CD4-positive, alpha-beta memory T cell (primary cell): ENCODE measurements at regions not wholly inside any gene's neighbourhood (a gene's known extent, or its start where the extent isn't known, plus 50 kb on each side); places are given as distances from the start of the nearest gene placed in this dataset.
"Not testable (repeated sequence)": the region's sequence is repeated elsewhere in the genome, so short reads cannot be mapped to it uniquely, and the experiment has no call there.

Experiments used
- CTCF ChIA-PET: fragments of 350-600 bp; sonication (Branson Sonifier 250); formaldehyde crosslinking; loops from one replicate; lab custom pipeline; 2021; ENCODE audit warnings: inconsistent platforms; ENCODE audit not compliant: partially characterized antibody; lab: Charles Lee
- POLR2A ChIA-PET: fragments of 350-600 bp; sonication (Branson Sonifier 250); formaldehyde crosslinking; loops from one replicate; lab custom pipeline; 2021; ENCODE audit not compliant: partially characterized antibody; lab: Charles Lee
- DNase-seq, 5 donors: peaks; one replicate each; pipeline versions ENCODE4 v3.0.0 to v3.0.0-alpha.2; 2020 to 2022; ENCODE audit warnings: mixed read lengths in 1 of 5
- H3K27ac ChIP-seq: one replicate; pipeline ENCODE4 v1.7.0; 2013; ENCODE audit warnings: low read depth, low read length
- H3K27me3 ChIP-seq: 2 replicates; pipeline ENCODE4 v1.7.0; 2013; ENCODE audit warnings: mild to moderate bottlenecking, low read length, moderate library complexity; ENCODE audit not compliant: insufficient read depth
- H3K36me3 ChIP-seq: 2 replicates; pipeline ENCODE4 v1.7.0; 2013; ENCODE audit warnings: mild to moderate bottlenecking, low read length, moderate library complexity; ENCODE audit not compliant: insufficient read depth
- H3K4me1 ChIP-seq: 2 replicates; pipeline ENCODE4 v1.7.0; 2013; ENCODE audit warnings: mild to moderate bottlenecking, low read length, moderate library complexity; ENCODE audit not compliant: insufficient read depth
- H3K4me3 ChIP-seq, 2 donors: one replicate each; pipeline ENCODE4 v1.7.0; 2013; ENCODE audit warnings: low read length in 2 of 2, mild to moderate bottlenecking in 1 of 2
- H3K9me3 ChIP-seq, 2 donors: one replicate each; pipeline ENCODE4 v1.7.0; 2013; ENCODE audit warnings: low read length in 2 of 2, control low read depth in 1 of 2; ENCODE audit not compliant: control insufficient read depth in 1 of 2
- H3K27ac Mint-ChIP-seq, 7 donors: one replicate each; pipeline ENCODE4 v1.8.0; 2020 to 2021; ENCODE audit warnings: mixed read lengths in 7 of 7, mild to moderate bottlenecking in 6 of 7, inconsistent platforms in 3 of 7, moderate library complexity in 3 of 7
- H3K27me3 Mint-ChIP-seq, 2 donors: one replicate each; pipeline ENCODE4 v1.8.0; 2020 to 2021; ENCODE audit warnings: mixed read lengths in 2 of 2
- H3K36me3 Mint-ChIP-seq, 2 donors: one replicate each; pipeline ENCODE4 v1.8.0; 2020 to 2021; ENCODE audit warnings: mixed read lengths in 2 of 2, inconsistent platforms in 1 of 2, mild to moderate bottlenecking in 1 of 2
- H3K4me1 Mint-ChIP-seq, 4 donors: one replicate each; pipeline ENCODE4 v1.8.0; 2020 to 2021; ENCODE audit warnings: mixed read lengths in 4 of 4, mild to moderate bottlenecking in 1 of 4
- H3K4me3 Mint-ChIP-seq, 8 donors: one replicate each; pipeline ENCODE4 v1.8.0; 2020 to 2021; ENCODE audit warnings: mixed read lengths in 8 of 8, mild to moderate bottlenecking in 7 of 8, moderate library complexity in 6 of 8, inconsistent platforms in 3 of 8
- H3K9me3 Mint-ChIP-seq, 8 donors: one replicate each; pipeline ENCODE4 v1.8.0; 2020 to 2021; ENCODE audit warnings: mixed read lengths in 8 of 8, mild to moderate bottlenecking in 5 of 8, inconsistent platforms in 3 of 8, moderate library complexity in 1 of 8
- intact Hi-C: fragments of 100-400 bp; cut with micrococcal nuclease; formaldehyde crosslinking; loops from one replicate; pipeline ENCODE4 v1.15.1; 2023

GRCh38 chrX:1111601-1112300 is 100.7 kb downstream of the CRLF2 start:
- no peak for DNase-seq
- H3K9me3 ChIP-seq = no peaks in the 10 kb centered on the region
- H3K36me3 Mint-ChIP-seq = no peaks in the 10 kb centered on the region
- H3K4me1 ChIP-seq = no peaks in the 10 kb centered on the region
- peak overlapping the region in 1 of 8 donors; percentile 10 for H3K4me3 Mint-ChIP-seq
- peaks cover 0 to 8% (median 1%) of the 10 kb centered on the region in 4 donors for H3K4me1 Mint-ChIP-seq
- H3K27ac ChIP-seq = no peak overlapping the region
- POLR2A ChIA-PET = no interaction called here
- no peak overlapping the region for H3K4me3 ChIP-seq
- CTCF ChIA-PET = no interaction called here
- no peaks in the 10 kb centered on the region for H3K27me3 ChIP-seq
- H3K27ac Mint-ChIP-seq = no peak overlapping the region
- intact Hi-C loops = no loop called here
- peaks cover 0 to 3% (median under 1%) of the 10 kb centered on the region in 8 donors for H3K9me3 Mint-ChIP-seq
- H3K27me3 Mint-ChIP-seq = peaks cover 12 to 19% of the 10 kb centered on the region in 2 donors
- no peaks in the 10 kb centered on the region for H3K36me3 ChIP-seq

GRCh38 chrX:1109580-1110119 is 102.8 kb downstream of the CRLF2 start:
- Histone ChIP-seq H3K27me3 (no peaks in the 10 kb centered on the region), H3K36me3 (no peaks in the 10 kb centered on the region), H3K4me1 (no peaks in the 10 kb centered on the region), H3K9me3 (no peaks in the 10 kb centered on the region), H3K27ac (no peak overlapping the region), H3K4me3 (no peak overlapping the region)
- Mint-ChIP-seq H3K4me3 (no peak overlapping the region), H3K36me3 (no peaks in the 10 kb centered on the region), H3K27ac (no peak overlapping the region), H3K9me3 (peaks cover 0 to 3% (median under 1%) of the 10 kb centered on the region in 8 donors), H3K27me3 (peaks cover 10 to 19% of the 10 kb centered on the region in 2 donors), H3K4me1 (peaks cover 0 to 8% (median 1%) of the 10 kb centered on the region in 4 donors)
- ChIA-PET POLR2A (no interaction called here), CTCF (no interaction called here)
- intact Hi-C loops = no loop called here
- DNase-seq = no peak

- Histone ChIP-seq H3K27me3 (no peaks in the 10 kb centered on the region), H3K27ac (no peak overlapping the region), H3K4me1 (no peaks in the 10 kb centered on the region), H3K36me3 (no peaks in the 10 kb centered on the region), H3K9me3 (no peaks in the 10 kb centered on the region), H3K4me3 (no peak overlapping the region)
- no peak overlapping the region for H3K4me3 Mint-ChIP-seq
- no peak for DNase-seq
- ChIA-PET POLR2A (no interaction called here), CTCF (no interaction called here)
- peak overlapping the region in 1 of 7 donors; percentile 68 for H3K27ac Mint-ChIP-seq
- intact Hi-C loops = no loop called here
- peaks cover 10 to 19% of the 10 kb centered on the region in 2 donors for H3K27me3 Mint-ChIP-seq
- H3K36me3 Mint-ChIP-seq = no peaks in the 10 kb centered on the region
- peaks cover 0 to 8% (median 1%) of the 10 kb centered on the region in 4 donors for H3K4me1 Mint-ChIP-seq
- peaks cover 0 to 3% (median under 1%) of the 10 kb centered on the region in 8 donors for H3K9me3 Mint-ChIP-seq
Measured at GRCh38 chrX:1108501-1109445, 103.7 kb downstream of the CRLF2 start.

GRCh38 chrX:1106478-1107210 is 105.8 kb downstream of the CRLF2 start:
- no peaks in the 10 kb centered on the region for H3K36me3 Mint-ChIP-seq
- Histone ChIP-seq H3K27me3 (no peaks in the 10 kb centered on the region), H3K36me3 (no peaks in the 10 kb centered on the region), H3K4me1 (no peaks in the 10 kb centered on the region), H3K27ac (no peak overlapping the region), H3K9me3 (no peaks in the 10 kb centered on the region), H3K4me3 (no peak overlapping the region)
- no peak overlapping the region for H3K4me3 Mint-ChIP-seq
- H3K27ac Mint-ChIP-seq = no peak overlapping the region
- peaks cover 10 to 16% of the 10 kb centered on the region in 2 donors for H3K27me3 Mint-ChIP-seq
- POLR2A ChIA-PET = no interaction called here
- CTCF ChIA-PET = no interaction called here
- DNase-seq = no peak
- H3K9me3 Mint-ChIP-seq = peaks cover 0 to 3% (median under 1%) of the 10 kb centered on the region in 8 donors
- intact Hi-C loops = no loop called here
- peaks cover 0 to 2% (median 0%) of the 10 kb centered on the region in 4 donors for H3K4me1 Mint-ChIP-seq

- CTCF ChIA-PET = no interaction called here
- Histone ChIP-seq H3K4me3 (no peak overlapping the region), H3K36me3 (no peaks in the 10 kb centered on the region), H3K4me1 (no peaks in the 10 kb centered on the region), H3K9me3 (no peaks in the 10 kb centered on the region), H3K27me3 (no peaks in the 10 kb centered on the region), H3K27ac (no peak overlapping the region)
- Mint-ChIP-seq H3K27ac (no peak overlapping the region), H3K27me3 (peaks cover 9 to 12% of the 10 kb centered on the region in 2 donors), H3K9me3 (peaks cover 0 to 2% (median under 1%) of the 10 kb centered on the region in 8 donors), H3K36me3 (no peaks in the 10 kb centered on the region), H3K4me1 (peaks cover 0 to 1% (median 0%) of the 10 kb centered on the region in 4 donors), H3K4me3 (no peak overlapping the region)
- intact Hi-C loops = no loop called here
- DNase-seq = no peak
- POLR2A ChIA-PET = no interaction called here
Measured at GRCh38 chrX:1105671-1106419, 106.6 kb downstream of the CRLF2 start.

GRCh38 chrX:1105031-1105430 is 107.4 kb downstream of the CRLF2 start:
- intact Hi-C loops, CTCF ChIA-PET, H3K9me3 Mint-ChIP-seq, H3K27me3 ChIP-seq, H3K36me3 ChIP-seq, H3K36me3 Mint-ChIP-seq, H3K9me3 ChIP-seq, H3K4me1 Mint-ChIP-seq, H3K4me3 Mint-ChIP-seq, H3K27ac Mint-ChIP-seq, H3K27ac ChIP-seq, H3K4me1 ChIP-seq, POLR2A ChIA-PET, DNase-seq, H3K4me3 ChIP-seq, H3K27me3 Mint-ChIP-seq: not testable (repeated sequence)
